Loucy (cell line): ENCODE measurements at regions not wholly inside any gene's neighbourhood (a gene's known extent, or its start where the extent isn't known, plus 50 kb on each side); places are given as distances from the start of the nearest gene placed in this dataset.
A peak's percentile ranks its signal among the peaks of the same experiment; 100 is the strongest.

Experiments used
- H2AFZ ChIP-seq: fragments of 200-600 bp; sonication (generic); 2 replicates; pipeline ENCODE4 v1.6.0; 2016; ENCODE audit warnings: antibody characterized with exemption, mild to moderate bottlenecking, low read length, moderate library complexity
- H3F3A ChIP-seq: fragments of 200-600 bp; 2 replicates; pipeline ENCODE4 v1.6.0; 2016; ENCODE audit warnings: antibody characterized with exemption, low read depth, mild to moderate bottlenecking
- H3K27me3 ChIP-seq: fragments of 200-600 bp; sonication (generic); 2 replicates; pipeline ENCODE4 v1.6.1; 2014; ENCODE audit warnings: low read length, mild to moderate bottlenecking; ENCODE audit not compliant: insufficient read depth, poor library complexity, severe bottlenecking
- H3K36me3 ChIP-seq: fragments of 200-600 bp; sonication (generic); 2 replicates; pipeline ENCODE4 v1.6.1; 2016; ENCODE audit warnings: low read length; ENCODE audit not compliant: insufficient read depth
- H3K4me1 ChIP-seq: fragments of 200-600 bp; sonication (generic); 2 replicates; pipeline ENCODE4 v1.5.1; 2014; ENCODE audit warnings: low read length, mild to moderate bottlenecking; ENCODE audit not compliant: insufficient read depth, poor library complexity, severe bottlenecking
- H3K4me2 ChIP-seq: fragments of 200-600 bp; sonication (generic); 2 replicates; pipeline ENCODE4 v1.6.0; 2014; ENCODE audit warnings: antibody characterized with exemption, low read length, low read depth, mild to moderate bottlenecking; ENCODE audit not compliant: poor library complexity, severe bottlenecking
- H3K4me3 ChIP-seq: fragments of 200-600 bp; sonication (generic); 2 replicates; pipeline ENCODE4 v1.5.1; 2014; ENCODE audit warnings: low read length, mild to moderate bottlenecking, mixed read lengths; ENCODE audit not compliant: poor library complexity, severe bottlenecking
- H3K79me2 ChIP-seq: fragments of 200-600 bp; sonication (generic); 2 replicates; pipeline ENCODE4 v1.6.1; 2014; ENCODE audit warnings: low read length; ENCODE audit not compliant: insufficient read depth
- H3K9ac ChIP-seq: fragments of 200-600 bp; sonication (generic); 2 replicates; pipeline ENCODE4 v1.6.0; 2014; ENCODE audit warnings: mild to moderate bottlenecking, low read depth, low read length, moderate library complexity; ENCODE audit not compliant: poor library complexity, severe bottlenecking
- H3K9me2 ChIP-seq: fragments of 200-600 bp; sonication (generic); replicated peaks from 2 replicates; pipeline ENCODE4 v1.6.1; 2016; ENCODE audit warnings: low read depth, low read length, mixed read lengths
- H3K9me3 ChIP-seq: fragments of 200-600 bp; sonication (generic); 2 replicates; pipeline ENCODE4 v1.6.1; 2014; ENCODE audit warnings: mild to moderate bottlenecking, antibody characterized with exemption, low read length, low read depth; ENCODE audit not compliant: insufficient read depth
- H4K20me1 ChIP-seq: fragments of 200-600 bp; sonication (generic); 2 replicates; pipeline ENCODE4 v1.6.0; 2014; ENCODE audit warnings: antibody characterized with exemption, low read length, mild to moderate bottlenecking; ENCODE audit not compliant: insufficient read depth, poor library complexity, severe bottlenecking
- EZH2phosphoT487 ChIP-seq: fragments of 200-600 bp; IDR thresholded peaks from 2 replicates; pipeline ENCODE4 v1.6.1; 2018; ENCODE audit warnings: antibody characterized with exemption, mild to moderate bottlenecking, moderate library complexity, borderline replicate concordance
- TF ChIP-seq, protein P1 (sequence below): fragments of 200-600 bp; sonication (generic); conservative IDR thresholded peaks from 2 replicates; pipeline ENCODE4 v1.5.1; 2014; ENCODE audit warnings: mild to moderate bottlenecking, antibody characterized with exemption, low read length

GRCh38 chr3:3356846-3357245 lies 177.4 kb upstream of the CRBN start:
- Histone ChIP-seq H4K20me1 (no peaks in the 10 kb centered on the region), H3F3A (no peaks in the 10 kb centered on the region), H3K27me3 (no peaks in the 10 kb centered on the region), H3K9me3 (no peaks in the 10 kb centered on the region), H3K79me2 (no peaks in the 10 kb centered on the region), H3K4me1 (peaks cover 18% of the 10 kb centered on the region), H2AFZ (no peak overlapping the region), H3K36me3 (no peaks in the 10 kb centered on the region), H3K4me2 (peak overlapping the region; percentile 46), H3K9me2 (no peaks in the 10 kb centered on the region), H3K9ac (no peak overlapping the region), H3K4me3 (no peak overlapping the region)
- TF ChIP-seq, protein P1, sequence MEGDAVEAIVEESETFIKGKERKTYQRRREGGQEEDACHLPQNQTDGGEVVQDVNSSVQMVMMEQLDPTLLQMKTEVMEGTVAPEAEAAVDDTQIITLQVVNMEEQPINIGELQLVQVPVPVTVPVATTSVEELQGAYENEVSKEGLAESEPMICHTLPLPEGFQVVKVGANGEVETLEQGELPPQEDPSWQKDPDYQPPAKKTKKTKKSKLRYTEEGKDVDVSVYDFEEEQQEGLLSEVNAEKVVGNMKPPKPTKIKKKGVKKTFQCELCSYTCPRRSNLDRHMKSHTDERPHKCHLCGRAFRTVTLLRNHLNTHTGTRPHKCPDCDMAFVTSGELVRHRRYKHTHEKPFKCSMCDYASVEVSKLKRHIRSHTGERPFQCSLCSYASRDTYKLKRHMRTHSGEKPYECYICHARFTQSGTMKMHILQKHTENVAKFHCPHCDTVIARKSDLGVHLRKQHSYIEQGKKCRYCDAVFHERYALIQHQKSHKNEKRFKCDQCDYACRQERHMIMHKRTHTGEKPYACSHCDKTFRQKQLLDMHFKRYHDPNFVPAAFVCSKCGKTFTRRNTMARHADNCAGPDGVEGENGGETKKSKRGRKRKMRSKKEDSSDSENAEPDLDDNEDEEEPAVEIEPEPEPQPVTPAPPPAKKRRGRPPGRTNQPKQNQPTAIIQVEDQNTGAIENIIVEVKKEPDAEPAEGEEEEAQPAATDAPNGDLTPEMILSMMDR: no peak
- TF ChIP-seq EZH2phosphoT487: no peak

DNA sequence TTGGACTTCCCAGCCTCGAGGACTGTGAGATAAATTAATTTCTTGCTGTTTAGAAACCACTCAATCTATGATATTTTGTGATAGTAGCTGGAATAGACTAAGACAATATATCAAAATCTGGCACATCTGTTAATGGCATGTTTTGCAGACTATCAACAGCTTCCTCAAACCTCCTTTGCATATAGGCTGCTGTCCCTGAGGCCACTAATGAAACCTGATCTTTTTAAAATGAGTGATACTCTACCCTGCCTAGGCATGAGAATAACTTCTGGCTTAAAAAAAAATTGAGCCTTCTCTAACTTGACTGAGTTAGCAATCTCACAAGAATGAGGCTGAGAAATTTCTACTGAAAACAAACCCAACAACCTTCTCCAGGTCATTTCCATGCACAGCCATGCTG lies 176.0 kb upstream of the CRBN start:
- Histone ChIP-seq H3K9ac (no peak overlapping the region), H3K27me3 (no peaks in the 10 kb centered on the region), H2AFZ (no peak overlapping the region), H3K79me2 (no peaks in the 10 kb centered on the region), H3K4me2 (no peak overlapping the region), H3F3A (no peaks in the 10 kb centered on the region), H4K20me1 (no peaks in the 10 kb centered on the region), H3K9me3 (no peaks in the 10 kb centered on the region), H3K4me1 (peaks cover 18% of the 10 kb centered on the region), H3K9me2 (no peaks in the 10 kb centered on the region), H3K36me3 (no peaks in the 10 kb centered on the region), H3K4me3 (no peak overlapping the region)
- TF ChIP-seq, protein P1: no peak
- TF ChIP-seq EZH2phosphoT487: no peak

- no peak overlapping the region for H2AFZ ChIP-seq
- no peak for TF ChIP-seq EZH2phosphoT487
- TF ChIP-seq, protein P1: no peak
- no peak overlapping the region for H3K4me2 ChIP-seq
- H3K27me3 ChIP-seq: no peaks in the 10 kb centered on the region
- H3K4me3 ChIP-seq: no peak overlapping the region
- H3K4me1 ChIP-seq: peaks cover 18% of the 10 kb centered on the region
- no peaks in the 10 kb centered on the region for H3K79me2 ChIP-seq
- no peaks in the 10 kb centered on the region for H3F3A ChIP-seq
- H3K36me3 ChIP-seq: no peaks in the 10 kb centered on the region
- H3K9ac ChIP-seq: no peak overlapping the region
- H4K20me1 ChIP-seq: no peaks in the 10 kb centered on the region
- no peaks in the 10 kb centered on the region for H3K9me2 ChIP-seq
- H3K9me3 ChIP-seq: no peaks in the 10 kb centered on the region
Measured at GRCh38 chr3:3353153-3353552, 173.7 kb upstream of the CRBN start.
